Activated CD4-positive, CD25-positive, alpha-beta regulatory T cell treated with anti-CD3 and anti-CD28 coated beads, Interleukin-2, amount 50 U/mL, for 16 hours (primary cell): ENCODE measurements at regions not wholly inside any gene's neighbourhood (a gene's known extent, or its start where the extent isn't known, plus 50 kb on each side); places are given as distances from the start of the nearest gene placed in this dataset.

Experiments used
- DNase-seq: peaks from one replicate; pipeline ENCODE4 v3.0.0-alpha.2; 2020; ENCODE audit warnings: low read depth, low spot score

- DNase-seq = no peak
Observed at GRCh38 chr11:86119906-86120305, 51.0 kb upstream of the PICALM start.

GRCh38 chr11:86119077-86119476, 50.2 kb upstream of the PICALM start:
- no peak for DNase-seq
